Esophagus muscularis mucosa (tissue), 4 donors: ENCODE measurements at regions not wholly inside any gene's neighbourhood (a gene's known extent, or its start where the extent isn't known, plus 50 kb on each side); places are given as distances from the start of the nearest gene placed in this dataset.

ENCODE experiments used
- DNase-seq: peaks from one replicate; pipeline ENCODE4 v3.0.0-alpha.2; 2017; ENCODE audit errors: extremely low spot score
- H3K27ac ChIP-seq, 4 donors: fragments of 200-600 bp; sonication (generic); replicated peaks in 1 of 4; 1 replicate in 3 of 4; 2 replicates in 1 of 4; pipeline ENCODE4 v1.5.1; 2016 to 2019; ENCODE audit warnings: mild to moderate bottlenecking in 1 of 4
- H3K27me3 ChIP-seq, 4 donors: fragments of 200-600 bp; sonication (generic); one replicate each; pipeline versions ENCODE4 v1.5.1 to v1.6.0; 2016 to 2019
- H3K36me3 ChIP-seq, 4 donors: fragments of 200-600 bp; sonication (generic); one replicate each; pipeline ENCODE4 v1.5.1; 2016 to 2019
- H3K4me1 ChIP-seq, 4 donors: fragments of 200-600 bp; sonication (generic); one replicate each; pipeline ENCODE4 v1.5.1; 2016 to 2019
- H3K4me3 ChIP-seq, 4 donors: fragments of 200-600 bp; sonication (generic); 1 replicate in 2 of 4; 2 replicates in 2 of 4; pipeline ENCODE4 v1.5.1; 2016 to 2019; ENCODE audit warnings: mild to moderate bottlenecking in 4 of 4, moderate library complexity in 1 of 4
- H3K9me3 ChIP-seq, 4 donors: fragments of 200-600 bp; sonication (generic); 1 replicate in 3 of 4; 2 replicates in 1 of 4; pipeline ENCODE4 v1.5.1; 2016 to 2019
- EP300 ChIP-seq: sonication (generic); formaldehyde crosslinking; IDR thresholded peaks from one replicate; pipeline ENCODE4 v1.6.1; 2017; ENCODE audit warnings: antibody characterized with exemption
- POLR2A ChIP-seq: fragments of 450-650 bp; IDR thresholded peaks from one replicate; pipeline ENCODE4 v1.6.1; 2017; ENCODE audit warnings: antibody characterized with exemption, moderate library complexity, mild to moderate bottlenecking, low read depth
- POLR2AphosphoS5 ChIP-seq, 2 donors: sonication (generic); formaldehyde crosslinking; IDR thresholded peaks; one replicate each; pipeline ENCODE4 v1.6.1; 2017; ENCODE audit warnings: antibody characterized with exemption in 2 of 2
- WGBS: methylation state at CpG from one replicate; pipeline ENCODE4 v1.1.5; 2018; 5-methylcytosine and 5-hydroxymethylcytosine counted together
- intact Hi-C: fragments of 100-400 bp; cut with DNase I; formaldehyde crosslinking; loops from one replicate; pipeline ENCODE4 v1.15.1; 2023
- TF ChIP-seq, protein P1 (sequence below), 3 experiments: fragments of 200-600 bp in 2 of 3; fragments of 450-650 bp in 1 of 3; sonication (generic) in 2 of 3; IDR thresholded peaks; one replicate each; pipeline ENCODE4 v1.5.1; 2017 to 2019; ENCODE audit warnings: antibody characterized with exemption in 3 of 3, mild to moderate bottlenecking in 2 of 3, moderate library complexity in 1 of 3

DNA sequence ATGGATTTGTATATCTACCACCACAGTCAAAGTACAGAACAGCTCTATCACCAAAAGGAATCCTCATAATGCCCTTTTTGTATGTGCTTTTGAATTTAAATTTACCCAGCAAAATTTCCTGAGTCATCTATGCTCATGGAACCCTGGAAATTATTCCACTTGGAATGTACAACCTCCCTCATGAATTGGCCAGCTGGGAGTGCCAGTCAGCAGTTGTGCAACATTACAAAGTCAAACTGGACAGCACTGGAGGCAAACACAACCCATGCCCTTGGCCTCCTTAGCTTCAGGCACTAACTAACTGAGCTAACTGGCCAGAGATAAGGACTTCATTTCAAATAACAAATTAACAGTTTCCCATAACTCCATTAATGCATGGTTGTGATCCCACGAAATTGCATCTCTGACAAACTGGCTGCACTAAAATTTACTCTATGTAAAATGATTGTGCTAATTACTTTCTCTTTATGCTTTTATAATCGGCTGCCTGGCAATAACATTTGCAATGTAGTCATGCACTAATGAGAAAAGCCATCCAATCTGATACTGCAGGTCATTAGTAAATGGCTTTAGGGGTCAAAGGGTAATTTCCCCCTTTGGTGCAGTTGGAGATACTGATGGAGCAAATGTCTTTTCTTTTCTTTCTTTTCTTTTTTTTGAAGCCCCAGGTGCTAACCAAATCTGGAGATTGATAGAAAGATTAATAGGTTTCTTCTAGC, 270.5 kb downstream of the ACTR3 start:
- no peaks in the 10 kb centered on the region for H3K27me3 ChIP-seq
- no peaks in the 10 kb centered on the region for H3K4me1 ChIP-seq
- intact Hi-C loops, result no loop called here
- H3K27ac ChIP-seq, result no peak overlapping the region
- H3K36me3 ChIP-seq, result no peaks in the 10 kb centered on the region
- WGBS, result 73% methylated on average over 2 of the region's 2 CpGs
- no peaks in the 10 kb centered on the region for H3K9me3 ChIP-seq
- DNase-seq, result no peak
- H3K4me3 ChIP-seq, result no peak overlapping the region
- TF ChIP-seq EP300, result no peak
- no peak for TF ChIP-seq POLR2A
- no peak for TF ChIP-seq POLR2AphosphoS5 (IDR thresholded peaks at IDR 0.05)
- TF ChIP-seq, protein P1, sequence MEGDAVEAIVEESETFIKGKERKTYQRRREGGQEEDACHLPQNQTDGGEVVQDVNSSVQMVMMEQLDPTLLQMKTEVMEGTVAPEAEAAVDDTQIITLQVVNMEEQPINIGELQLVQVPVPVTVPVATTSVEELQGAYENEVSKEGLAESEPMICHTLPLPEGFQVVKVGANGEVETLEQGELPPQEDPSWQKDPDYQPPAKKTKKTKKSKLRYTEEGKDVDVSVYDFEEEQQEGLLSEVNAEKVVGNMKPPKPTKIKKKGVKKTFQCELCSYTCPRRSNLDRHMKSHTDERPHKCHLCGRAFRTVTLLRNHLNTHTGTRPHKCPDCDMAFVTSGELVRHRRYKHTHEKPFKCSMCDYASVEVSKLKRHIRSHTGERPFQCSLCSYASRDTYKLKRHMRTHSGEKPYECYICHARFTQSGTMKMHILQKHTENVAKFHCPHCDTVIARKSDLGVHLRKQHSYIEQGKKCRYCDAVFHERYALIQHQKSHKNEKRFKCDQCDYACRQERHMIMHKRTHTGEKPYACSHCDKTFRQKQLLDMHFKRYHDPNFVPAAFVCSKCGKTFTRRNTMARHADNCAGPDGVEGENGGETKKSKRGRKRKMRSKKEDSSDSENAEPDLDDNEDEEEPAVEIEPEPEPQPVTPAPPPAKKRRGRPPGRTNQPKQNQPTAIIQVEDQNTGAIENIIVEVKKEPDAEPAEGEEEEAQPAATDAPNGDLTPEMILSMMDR (IDR thresholded peaks at IDR 0.05), result no peak

DNA sequence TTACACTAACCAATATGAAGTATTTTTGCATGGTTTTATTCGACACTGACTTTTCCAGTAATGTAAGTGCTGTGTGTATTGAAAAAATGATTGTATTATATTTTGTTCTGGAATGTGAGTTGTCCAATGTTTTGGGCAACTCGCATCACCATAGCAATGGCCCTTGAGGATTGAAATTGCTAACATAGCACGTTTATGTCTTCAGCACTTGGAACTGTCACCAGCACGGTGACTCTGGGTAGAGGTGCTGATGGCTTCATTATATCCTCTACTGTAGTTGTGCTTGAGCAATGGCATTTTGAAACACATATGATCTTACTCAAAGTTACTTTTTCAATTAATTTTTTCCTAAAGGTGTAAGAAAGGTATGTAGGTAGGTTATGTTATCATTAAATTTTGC, 271.5 kb downstream of the ACTR3 start:
- Histone ChIP-seq H3K27me3 (no peaks in the 10 kb centered on the region), H3K9me3 (no peaks in the 10 kb centered on the region), H3K4me1 (no peaks in the 10 kb centered on the region), H3K36me3 (no peaks in the 10 kb centered on the region), H3K27ac (no peak overlapping the region), H3K4me3 (no peak overlapping the region)
- intact Hi-C loops, result no loop called here
- WGBS, result 69% methylated on average over 4 of the region's 4 CpGs
- TF ChIP-seq POLR2AphosphoS5 (IDR thresholded peaks at IDR 0.05), result no peak
- no peak for TF ChIP-seq EP300
- TF ChIP-seq POLR2A, result no peak
- TF ChIP-seq, protein P1 (IDR thresholded peaks at IDR 0.05), result no peak
- DNase-seq, result no peak

DNA sequence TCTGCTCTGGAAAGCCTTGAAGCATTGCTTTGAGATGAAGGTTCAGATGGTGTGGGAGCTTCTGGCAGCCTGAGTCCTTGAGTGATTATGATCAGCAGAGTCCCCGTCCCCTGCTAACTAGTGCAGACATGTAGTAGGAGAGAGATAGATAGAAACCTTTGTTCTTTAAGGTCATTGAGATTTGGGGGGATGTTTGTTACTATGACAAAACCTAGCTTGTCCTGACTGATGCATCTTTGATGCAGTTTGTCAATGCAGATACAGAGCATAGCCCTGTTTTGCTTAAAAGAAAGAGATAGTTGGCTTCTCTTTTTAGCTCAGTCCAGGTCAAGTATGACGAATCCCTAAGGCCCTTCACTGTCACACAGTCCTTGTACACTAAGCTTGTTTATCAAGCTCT, 274.6 kb upstream of the DPP10 start:
- no peak for DNase-seq
- no peaks in the 10 kb centered on the region for H3K36me3 ChIP-seq
- H3K4me3 ChIP-seq, result no peak overlapping the region
- H3K27ac ChIP-seq, result no peak overlapping the region
- WGBS, result 85% methylated on average over 2 of the region's 2 CpGs
- no peak for TF ChIP-seq EP300
- no peak for TF ChIP-seq POLR2AphosphoS5 (IDR thresholded peaks at IDR 0.05)
- TF ChIP-seq POLR2A, result no peak
- TF ChIP-seq, protein P1 (IDR thresholded peaks at IDR 0.05), result no peak
- H3K9me3 ChIP-seq, result peaks cover 0 to 7% (median 0%) of the 10 kb centered on the region in 4 donors
- H3K4me1 ChIP-seq, result no peaks in the 10 kb centered on the region
- no peaks in the 10 kb centered on the region for H3K27me3 ChIP-seq
- intact Hi-C loops, result no loop called here

DNA sequence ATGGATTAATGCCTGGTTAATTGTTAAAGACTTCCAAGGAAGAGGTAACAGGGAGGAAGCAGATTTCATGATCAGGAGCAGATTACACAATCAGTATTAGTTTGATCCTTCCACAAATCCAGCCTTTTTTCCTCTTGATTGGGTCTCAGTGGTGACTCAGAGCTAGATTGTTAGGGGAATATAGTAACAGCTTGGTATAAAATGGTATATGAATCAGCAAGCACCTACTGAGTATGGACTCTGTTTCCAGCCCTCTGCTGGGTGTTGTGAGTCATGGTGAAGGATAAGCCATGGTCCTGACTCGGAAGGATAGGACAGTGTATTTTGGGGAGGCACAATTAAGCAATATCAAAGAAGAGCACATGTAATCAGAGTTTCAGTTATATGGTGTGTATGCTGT, 272.4 kb upstream of the DPP10 start:
- Histone ChIP-seq H3K4me1 (no peaks in the 10 kb centered on the region), H3K4me3 (no peak overlapping the region), H3K27ac (no peak overlapping the region), H3K27me3 (peaks cover 0 to 4% (median 0%) of the 10 kb centered on the region in 4 donors), H3K9me3 (peaks cover 0 to 7% (median 0%) of the 10 kb centered on the region in 4 donors), H3K36me3 (no peaks in the 10 kb centered on the region)
- no peak for DNase-seq
- TF ChIP-seq EP300 (no peak), POLR2AphosphoS5 (IDR thresholded peaks at IDR 0.05) (no peak), POLR2A (no peak)
- TF ChIP-seq, protein P1 (IDR thresholded peaks at IDR 0.05), result no peak
- WGBS, result 70% methylated on average over 1 of the region's 1 CpG
- intact Hi-C loops, result no loop called here

DNA sequence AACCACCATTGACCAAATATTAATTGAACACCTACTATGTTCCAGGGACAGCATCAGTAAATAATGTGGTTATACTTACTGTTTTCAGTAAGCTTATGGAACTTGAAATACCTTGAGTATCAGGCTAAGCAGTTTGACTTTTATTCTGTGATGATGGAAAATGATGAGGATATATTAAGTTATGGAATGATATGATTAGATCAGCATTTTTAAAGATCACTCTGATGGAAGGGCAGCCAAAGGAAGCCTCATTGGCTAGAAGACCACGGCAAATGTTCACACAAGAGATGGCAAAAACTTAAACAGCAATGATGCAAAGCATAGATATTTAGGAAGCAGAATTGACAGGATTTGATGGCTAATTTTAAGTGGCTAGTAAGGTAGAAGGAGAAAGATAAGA, 266.9 kb upstream of the DPP10 start:
- H3K27me3 ChIP-seq, result peaks cover 0 to 4% (median 0%) of the 10 kb centered on the region in 4 donors
- intact Hi-C loops, result no loop called here
- H3K27ac ChIP-seq, result no peak overlapping the region
- WGBS, result 71% methylated on average over 1 of the region's 1 CpG
- H3K4me3 ChIP-seq, result no peak overlapping the region
- H3K9me3 ChIP-seq, result no peaks in the 10 kb centered on the region
- TF ChIP-seq POLR2AphosphoS5 (IDR thresholded peaks at IDR 0.05) (no peak), POLR2A (no peak), EP300 (no peak)
- TF ChIP-seq, protein P1 (IDR thresholded peaks at IDR 0.05), result no peak
- no peaks in the 10 kb centered on the region for H3K4me1 ChIP-seq
- no peak for DNase-seq
- H3K36me3 ChIP-seq, result no peaks in the 10 kb centered on the region
